OCI-LY7 (cell line): ENCODE measurements at regions not wholly inside any gene's neighbourhood (a gene's known extent, or its start where the extent isn't known, plus 50 kb on each side); places are given as distances from the start of the nearest gene placed in this dataset.

Experiments
- EZH2phosphoT487 ChIP-seq: fragments of 200-600 bp; sonication (generic); IDR thresholded peaks from 2 replicates; pipeline ENCODE4 v1.6.1; 2018; ENCODE audit warnings: low read depth, borderline replicate concordance, mild to moderate bottlenecking, mixed run types, antibody characterized with exemption, low read length, moderate library complexity, mixed read lengths
- TF ChIP-seq, protein P1 (sequence below): fragments of 200-600 bp; sonication (generic); conservative IDR thresholded peaks from 2 replicates; pipeline ENCODE4 v1.5.1; 2014; ENCODE audit warnings: mild to moderate bottlenecking, antibody characterized with exemption, low read length, moderate library complexity, mixed read lengths

GRCh38 chr14:26191123-26191522 lies 406.7 kb downstream of the NOVA1 start:
- TF ChIP-seq, protein P1, sequence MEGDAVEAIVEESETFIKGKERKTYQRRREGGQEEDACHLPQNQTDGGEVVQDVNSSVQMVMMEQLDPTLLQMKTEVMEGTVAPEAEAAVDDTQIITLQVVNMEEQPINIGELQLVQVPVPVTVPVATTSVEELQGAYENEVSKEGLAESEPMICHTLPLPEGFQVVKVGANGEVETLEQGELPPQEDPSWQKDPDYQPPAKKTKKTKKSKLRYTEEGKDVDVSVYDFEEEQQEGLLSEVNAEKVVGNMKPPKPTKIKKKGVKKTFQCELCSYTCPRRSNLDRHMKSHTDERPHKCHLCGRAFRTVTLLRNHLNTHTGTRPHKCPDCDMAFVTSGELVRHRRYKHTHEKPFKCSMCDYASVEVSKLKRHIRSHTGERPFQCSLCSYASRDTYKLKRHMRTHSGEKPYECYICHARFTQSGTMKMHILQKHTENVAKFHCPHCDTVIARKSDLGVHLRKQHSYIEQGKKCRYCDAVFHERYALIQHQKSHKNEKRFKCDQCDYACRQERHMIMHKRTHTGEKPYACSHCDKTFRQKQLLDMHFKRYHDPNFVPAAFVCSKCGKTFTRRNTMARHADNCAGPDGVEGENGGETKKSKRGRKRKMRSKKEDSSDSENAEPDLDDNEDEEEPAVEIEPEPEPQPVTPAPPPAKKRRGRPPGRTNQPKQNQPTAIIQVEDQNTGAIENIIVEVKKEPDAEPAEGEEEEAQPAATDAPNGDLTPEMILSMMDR: no peak
- TF ChIP-seq EZH2phosphoT487: no peak
